Lung (tissue), 11 donors: ENCODE measurements at regions not wholly inside any gene's neighbourhood (a gene's known extent, or its start where the extent isn't known, plus 50 kb on each side); places are given as distances from the start of the nearest gene placed in this dataset.

ENCODE experiments used
- ATAC-seq: fragments of 200-7000 bp; cut with Tn5 transposase; one replicate; pipeline ENCODE4 v1.9.1; 2020; ENCODE audit warnings: moderate number of reproducible peaks; ENCODE audit not compliant: insufficient read depth, low FRiP score
- DNase-seq, 3 donors: peaks; one replicate each; pipeline ENCODE4 v3.0.0-alpha.2; 2013 to 2017
- H3K27ac ChIP-seq, 2 donors: one replicate each; pipeline ENCODE4 v1.5.1; 2013; ENCODE audit warnings: mild to moderate bottlenecking in 2 of 2, moderate library complexity in 2 of 2, control low read depth in 1 of 2, inconsistent platforms in 1 of 2, low read depth in 1 of 2, low read length in 1 of 2
- H3K27me3 ChIP-seq, 3 donors: one replicate each; pipeline ENCODE4 v1.5.1; 2013; ENCODE audit warnings: low read length in 2 of 3; ENCODE audit not compliant: control insufficient read depth in 3 of 3, insufficient read depth in 3 of 3
- H3K36me3 ChIP-seq, 4 donors: one replicate each; pipeline ENCODE4 v1.5.1; 2013; ENCODE audit warnings: low read length in 4 of 4, mild to moderate bottlenecking in 1 of 4, moderate library complexity in 1 of 4; ENCODE audit not compliant: control insufficient read depth in 4 of 4, insufficient read depth in 4 of 4
- H3K4me1 ChIP-seq, 5 donors: one replicate each; pipeline ENCODE4 v1.5.1; 2013; ENCODE audit warnings: low read length in 5 of 5, mild to moderate bottlenecking in 2 of 5, moderate library complexity in 1 of 5; ENCODE audit not compliant: control insufficient read depth in 5 of 5, insufficient read depth in 5 of 5
- H3K4me3 ChIP-seq: one replicate; pipeline ENCODE4 v1.5.1; 2013; ENCODE audit warnings: mild to moderate bottlenecking, control low read depth, moderate library complexity
- H3K9ac ChIP-seq, 2 donors: one replicate each; pipeline ENCODE4 v1.5.1; 2013; ENCODE audit warnings: low read length in 2 of 2, control low read depth in 1 of 2; ENCODE audit not compliant: insufficient read depth in 1 of 2
- H3K9me3 ChIP-seq, 4 donors: one replicate each; pipeline ENCODE4 v1.5.1; 2013; ENCODE audit warnings: low read length in 3 of 4, mild to moderate bottlenecking in 1 of 4, moderate library complexity in 1 of 4; ENCODE audit not compliant: control insufficient read depth in 4 of 4, insufficient read depth in 3 of 4
- WGBS, 2 donors: extraction: QIAGEN DNeasy Blood & Tissue Kit; methylation state at CpG; one replicate each; pipeline ENCODE4 v1.1.7; 2013; 5-methylcytosine and 5-hydroxymethylcytosine counted together
- TF ChIP-seq, protein P1 (sequence below): IDR thresholded peaks from 2 replicates; pipeline ENCODE4 v1.5.1; 2012; ENCODE audit warnings: mild to moderate bottlenecking; ENCODE audit errors: control extremely low read depth, extremely low read depth
- donor health status: control.
- donor health status: control.
- donor health status: Bipolar disorder and iron deficiency.
- donor health status: healthy.
- donor health status: DM: yes; HTN: yes; CAD: no.

DNA sequence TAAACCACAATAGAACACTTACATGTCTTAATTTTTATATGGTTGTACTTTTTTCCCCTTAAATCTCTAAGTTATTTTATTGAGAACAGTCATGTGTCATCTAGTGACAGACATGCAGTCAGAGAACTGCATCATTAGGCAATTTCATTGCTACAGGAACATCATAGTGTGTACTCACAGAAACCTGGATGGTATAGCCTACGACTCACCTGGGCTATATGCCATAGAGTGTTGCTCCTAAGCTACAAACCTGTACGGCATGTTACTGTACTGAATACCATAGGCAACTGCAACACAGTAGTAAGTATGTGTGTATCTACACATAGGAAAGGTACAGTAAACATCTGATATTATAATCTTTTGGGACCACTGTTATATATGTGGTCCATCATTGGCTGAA lies 557.6 kb downstream of the PRKD1 start:
- Histone ChIP-seq H3K9me3 (no peaks in the 10 kb centered on the region), H3K4me3 (no peak overlapping the region), H3K27me3 (no peaks in the 10 kb centered on the region), H3K27ac (no peak overlapping the region), H3K4me1 (no peaks in the 10 kb centered on the region), H3K36me3 (no peaks in the 10 kb centered on the region), H3K9ac (no peak overlapping the region)
- 89 to 91% methylated on average over 2 of the region's 2 CpGs for WGBS, 2 donors
- DNase-seq (no peak), ATAC-seq (no peak)
- TF ChIP-seq, protein P1, sequence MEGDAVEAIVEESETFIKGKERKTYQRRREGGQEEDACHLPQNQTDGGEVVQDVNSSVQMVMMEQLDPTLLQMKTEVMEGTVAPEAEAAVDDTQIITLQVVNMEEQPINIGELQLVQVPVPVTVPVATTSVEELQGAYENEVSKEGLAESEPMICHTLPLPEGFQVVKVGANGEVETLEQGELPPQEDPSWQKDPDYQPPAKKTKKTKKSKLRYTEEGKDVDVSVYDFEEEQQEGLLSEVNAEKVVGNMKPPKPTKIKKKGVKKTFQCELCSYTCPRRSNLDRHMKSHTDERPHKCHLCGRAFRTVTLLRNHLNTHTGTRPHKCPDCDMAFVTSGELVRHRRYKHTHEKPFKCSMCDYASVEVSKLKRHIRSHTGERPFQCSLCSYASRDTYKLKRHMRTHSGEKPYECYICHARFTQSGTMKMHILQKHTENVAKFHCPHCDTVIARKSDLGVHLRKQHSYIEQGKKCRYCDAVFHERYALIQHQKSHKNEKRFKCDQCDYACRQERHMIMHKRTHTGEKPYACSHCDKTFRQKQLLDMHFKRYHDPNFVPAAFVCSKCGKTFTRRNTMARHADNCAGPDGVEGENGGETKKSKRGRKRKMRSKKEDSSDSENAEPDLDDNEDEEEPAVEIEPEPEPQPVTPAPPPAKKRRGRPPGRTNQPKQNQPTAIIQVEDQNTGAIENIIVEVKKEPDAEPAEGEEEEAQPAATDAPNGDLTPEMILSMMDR: no peak

DNA sequence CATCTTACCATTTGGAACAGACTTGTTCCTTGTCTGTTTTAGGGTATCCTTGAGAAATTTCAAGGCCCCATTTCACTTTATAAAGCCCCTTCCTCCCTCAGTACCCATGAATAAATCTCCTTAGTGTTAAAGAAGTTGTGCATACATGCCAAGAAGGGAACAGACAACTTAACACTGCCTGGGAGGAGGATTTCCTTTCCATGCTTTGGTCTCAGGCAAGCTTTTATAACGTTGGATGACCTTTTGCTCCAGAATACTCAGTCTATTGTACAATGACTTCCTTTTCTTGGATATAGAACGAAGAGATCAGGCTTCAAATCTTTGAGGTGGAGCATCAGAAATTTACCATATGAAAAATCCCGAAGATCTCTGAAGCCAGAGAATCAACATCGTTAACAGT lies 551.4 kb downstream of the PRKD1 start:
- Histone ChIP-seq H3K36me3 (no peaks in the 10 kb centered on the region), H3K4me3 (no peak overlapping the region), H3K27me3 (no peaks in the 10 kb centered on the region), H3K9me3 (no peaks in the 10 kb centered on the region), H3K27ac (no peak overlapping the region), H3K9ac (no peak overlapping the region), H3K4me1 (no peaks in the 10 kb centered on the region)
- TF ChIP-seq, protein P1: no peak
- DNase-seq (no peak), ATAC-seq (no peak)
- WGBS, 2 donors: 42 to 45% methylated on average over 4 of the region's 4 CpGs

DNA sequence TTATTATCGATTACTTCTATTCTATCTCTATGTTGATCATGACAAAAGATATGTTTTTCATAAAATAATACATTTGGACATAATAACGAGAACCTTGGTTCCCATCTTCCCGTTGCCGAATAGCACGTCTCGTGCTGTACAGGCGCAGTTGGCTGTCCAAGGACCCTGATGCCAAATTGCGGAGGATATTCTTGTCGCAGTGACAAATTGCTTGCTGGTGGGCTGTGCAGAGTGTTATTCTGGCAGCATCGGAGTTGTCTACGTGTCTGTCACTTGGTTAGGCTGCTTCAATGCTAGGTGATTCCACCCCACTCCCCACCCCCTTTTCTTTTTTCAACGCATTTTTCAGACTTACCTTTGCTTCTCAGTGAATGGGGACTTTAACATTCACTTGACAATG lies 546.8 kb downstream of the PRKD1 start:
- ATAC-seq: no peak
- H3K4me1 ChIP-seq: no peaks in the 10 kb centered on the region
- H3K36me3 ChIP-seq: no peaks in the 10 kb centered on the region
- H3K27me3 ChIP-seq: no peaks in the 10 kb centered on the region
- H3K9ac ChIP-seq: no peak overlapping the region
- TF ChIP-seq, protein P1: no peak
- no peak overlapping the region for H3K27ac ChIP-seq
- H3K9me3 ChIP-seq: no peaks in the 10 kb centered on the region
- DNase-seq: no peak
- H3K4me3 ChIP-seq: no peak overlapping the region
- WGBS, 2 donors: 87 to 91% methylated on average over 12 of the region's 12 CpGs

DNA sequence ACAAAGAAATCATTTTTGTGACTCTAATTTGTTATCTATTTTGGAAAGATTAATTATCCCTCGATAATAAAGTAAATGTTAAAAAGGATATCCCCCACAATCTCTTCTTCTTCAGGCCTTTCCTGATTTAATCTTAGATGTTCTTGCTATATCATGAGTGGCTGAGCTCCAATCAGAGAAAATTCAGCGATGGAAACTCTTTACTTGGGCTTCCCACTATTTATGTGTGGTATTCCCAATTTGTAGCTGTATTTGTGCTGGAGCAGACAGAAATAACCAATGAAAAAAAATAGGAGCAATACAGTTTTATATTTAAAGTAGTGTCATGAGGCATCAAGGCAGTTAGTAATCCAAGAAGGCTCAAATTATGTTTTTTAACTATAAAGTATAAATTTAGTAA lies 539.1 kb downstream of the PRKD1 start:
- DNase-seq: no peak
- Histone ChIP-seq H3K36me3 (no peaks in the 10 kb centered on the region), H3K9ac (no peak overlapping the region), H3K9me3 (no peaks in the 10 kb centered on the region), H3K4me1 (no peaks in the 10 kb centered on the region), H3K27me3 (peaks cover 0 to 10% (median 3%) of the 10 kb centered on the region in 3 donors), H3K4me3 (no peak overlapping the region), H3K27ac (no peak overlapping the region)
- WGBS, 2 donors: 68 to 82% methylated on average over 2 of the region's 2 CpGs
- TF ChIP-seq, protein P1: no peak
- ATAC-seq: no peak
